ENCODE measurements at regions not wholly inside any gene's neighbourhood (a gene's known extent, or its start where the extent isn't known, plus 50 kb on each side); places are given as distances from the start of the nearest gene placed in this dataset.
A peak's percentile ranks its signal among the peaks of the same experiment; 100 is the strongest.
"Not testable (repeated sequence)": the region's sequence is repeated elsewhere in the genome, so short reads cannot be mapped to it uniquely, and the experiment has no call there.

DNA sequence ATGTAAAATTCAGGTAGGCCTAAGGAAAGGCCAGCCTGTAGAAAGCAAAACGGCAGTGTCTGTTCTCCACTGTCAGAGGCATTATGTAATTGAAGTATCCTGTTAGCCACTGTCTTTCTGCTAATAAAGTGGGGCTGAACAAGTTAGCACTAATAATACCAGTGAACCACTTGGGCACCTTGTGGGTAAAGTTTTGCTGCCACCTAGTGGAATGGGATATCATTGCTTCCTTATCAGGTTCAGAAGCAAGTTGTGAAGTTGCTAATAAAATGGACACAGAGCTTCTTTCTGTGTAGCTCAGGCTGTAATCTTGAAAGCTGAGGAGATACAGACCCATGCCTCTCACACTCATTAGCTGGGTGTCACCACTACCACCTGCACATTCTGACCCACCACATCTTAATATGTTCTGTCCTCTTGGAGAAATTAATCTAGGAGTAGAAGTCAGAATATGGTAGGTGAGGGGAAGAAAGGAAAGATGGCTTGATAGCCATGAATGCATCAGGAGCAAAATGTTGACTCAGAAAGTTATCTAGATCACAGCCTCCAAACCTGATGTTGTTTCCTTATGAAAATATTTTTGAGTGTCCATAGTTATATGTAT is 175.1 kb downstream of the SEPTIN7 start:
- peak; percentile 41 for DNase-seq

DNA sequence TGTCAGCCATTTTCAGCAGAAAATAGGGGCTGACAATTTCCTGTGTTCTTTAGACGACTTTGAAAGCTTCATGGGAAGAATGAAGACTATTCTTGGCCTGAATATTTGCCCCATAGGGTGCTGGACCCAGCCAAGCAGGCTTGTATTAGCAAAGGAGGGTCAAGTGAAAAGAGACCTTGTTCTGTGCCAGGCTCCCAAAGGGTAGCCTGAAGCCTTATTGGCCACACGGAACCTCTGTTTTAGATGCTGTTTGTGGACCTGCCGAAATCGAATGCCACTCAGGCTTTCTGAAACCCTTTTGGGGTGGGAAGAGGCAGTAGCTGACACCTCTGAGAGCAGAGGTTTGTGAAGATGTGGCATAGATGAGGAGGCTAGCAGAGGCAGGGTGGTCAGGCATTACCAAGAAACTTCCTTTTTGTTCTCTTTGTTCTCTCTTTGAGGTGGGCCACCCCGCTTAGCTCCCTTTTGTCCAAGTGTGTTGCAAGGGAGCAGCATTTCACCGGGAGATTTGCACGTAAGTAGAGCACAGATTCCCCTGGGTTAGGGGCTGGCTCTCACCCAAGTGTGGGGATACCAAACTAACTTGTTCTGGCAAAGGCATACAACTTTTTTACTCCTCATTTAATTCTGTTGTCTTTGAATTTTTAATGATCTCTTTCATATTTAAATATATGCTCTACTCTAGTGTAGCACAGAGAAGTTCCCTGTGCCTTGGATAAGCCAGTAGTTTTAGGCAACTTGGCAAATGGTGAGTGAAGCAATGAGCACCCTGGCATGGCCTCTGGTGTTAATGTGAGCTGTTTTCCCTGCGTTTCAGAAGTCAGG is 174.0 kb upstream of the EEPD1 start:
- DNase-seq: not testable (repeated sequence)

DNA sequence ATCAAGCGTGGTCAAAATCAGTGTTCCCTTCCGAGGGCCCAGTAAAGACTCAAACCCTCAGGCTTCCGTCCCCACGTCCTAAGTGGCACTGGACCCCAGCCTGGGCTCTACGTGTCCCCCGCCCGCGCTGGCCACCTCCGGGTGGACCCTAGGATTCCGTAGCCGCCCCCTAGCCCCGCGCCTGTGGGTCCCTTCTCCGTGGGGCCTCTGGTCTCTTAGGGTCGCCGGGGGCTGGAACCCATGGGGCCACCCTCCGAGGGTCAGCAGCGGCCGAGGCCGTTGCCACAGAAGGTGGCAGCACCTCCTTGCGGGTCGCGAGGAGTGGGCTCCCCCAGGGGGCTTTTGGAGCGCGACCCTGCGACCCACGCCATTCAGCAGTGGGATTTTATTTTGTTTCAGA is 170.5 kb upstream of the EEPD1 start:
- DNase-seq: no peak

DNA sequence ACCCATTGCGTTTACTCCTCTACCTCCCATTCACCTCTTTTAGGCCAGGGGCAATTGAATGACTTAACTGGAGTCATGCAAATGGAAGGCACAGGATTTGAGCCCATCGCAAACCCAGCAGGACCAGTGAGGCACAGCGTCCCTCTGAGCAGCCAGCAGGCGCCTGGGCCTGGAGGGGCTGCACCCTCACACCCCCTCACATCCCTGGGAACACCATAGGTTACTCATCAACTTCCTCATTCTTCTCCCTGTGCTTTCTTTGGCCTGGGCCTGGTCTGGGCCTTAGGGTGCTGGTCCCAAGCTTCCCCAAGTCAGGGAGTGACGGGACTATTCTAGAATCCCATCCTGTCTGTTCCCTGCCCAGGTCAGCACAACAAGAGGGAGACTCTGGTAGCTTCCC is 169.4 kb upstream of the EEPD1 start:
- DNase-seq: no peak

DNA sequence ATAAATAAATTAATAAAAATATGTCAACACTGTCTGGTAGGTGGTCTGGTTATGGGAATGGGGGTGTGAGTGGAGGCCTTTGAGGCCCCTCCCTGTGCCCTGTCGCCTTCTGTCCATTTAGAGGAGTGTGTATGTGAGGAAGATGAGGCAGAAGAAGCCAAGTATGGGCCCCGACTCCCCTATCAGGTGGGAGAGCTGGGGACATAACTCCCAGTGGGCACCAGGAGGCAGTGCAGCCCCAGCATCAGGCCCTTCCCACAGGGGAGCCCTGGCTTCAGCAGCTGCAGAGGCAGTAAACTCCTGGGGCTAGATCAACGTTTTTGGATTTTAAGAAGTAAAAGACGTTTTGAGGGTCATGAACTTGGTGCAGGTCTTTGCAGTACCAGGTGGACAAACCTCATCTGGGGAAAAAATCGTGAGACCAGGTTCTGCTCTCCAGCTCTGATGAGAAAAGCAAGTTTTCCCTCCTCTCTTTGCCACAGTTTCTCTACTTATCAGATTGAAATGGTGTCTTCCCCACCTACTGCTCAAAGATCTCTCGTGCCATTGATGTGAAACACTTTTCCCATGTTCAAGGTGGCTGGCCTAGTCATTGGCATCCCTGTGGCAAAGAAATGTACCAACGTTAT is 167.8 kb upstream of the EEPD1 start:
- peak; percentile 70 for DNase-seq

DNA sequence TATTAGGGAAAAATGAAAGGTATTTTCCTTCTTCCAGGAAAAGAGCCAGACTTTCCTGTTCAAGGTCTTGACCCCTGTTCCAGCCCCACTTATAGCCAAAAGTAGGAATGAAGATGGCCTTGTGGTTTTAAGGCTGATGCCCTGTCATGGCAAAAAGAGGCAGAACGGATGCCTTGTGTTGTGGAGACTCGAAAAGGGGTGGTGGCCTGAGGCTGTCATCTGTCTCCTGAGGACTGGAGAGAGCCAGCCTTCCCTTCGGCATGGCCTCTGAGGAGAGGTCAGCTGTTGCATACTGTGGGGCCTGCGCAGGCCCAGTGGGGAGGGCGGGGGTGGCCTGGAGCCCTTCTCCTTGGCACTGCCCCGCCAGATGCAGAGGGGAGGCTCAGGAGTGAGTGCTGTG is 166.0 kb upstream of the EEPD1 start:
- no peak for DNase-seq

DNA sequence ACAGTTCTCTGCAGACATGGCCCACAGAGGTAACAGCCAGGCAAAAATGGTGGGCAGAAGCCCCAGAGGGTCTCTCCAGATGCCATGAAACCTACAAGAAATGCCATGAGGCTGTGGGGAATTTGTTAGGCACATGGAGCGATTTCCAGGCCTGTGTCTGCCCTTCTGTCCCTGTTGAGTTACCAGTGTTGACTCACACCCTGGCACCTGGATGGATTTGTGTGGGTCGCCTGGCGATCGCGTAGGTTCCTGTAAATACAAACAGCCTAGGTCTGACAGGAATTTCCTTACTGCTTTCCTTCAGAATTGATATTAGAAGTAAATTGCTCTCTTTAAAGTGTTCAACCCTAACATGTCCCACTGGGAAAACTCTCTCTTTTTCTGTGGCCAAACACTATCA is 164.9 kb upstream of the EEPD1 start:
- no peak for DNase-seq

DNA sequence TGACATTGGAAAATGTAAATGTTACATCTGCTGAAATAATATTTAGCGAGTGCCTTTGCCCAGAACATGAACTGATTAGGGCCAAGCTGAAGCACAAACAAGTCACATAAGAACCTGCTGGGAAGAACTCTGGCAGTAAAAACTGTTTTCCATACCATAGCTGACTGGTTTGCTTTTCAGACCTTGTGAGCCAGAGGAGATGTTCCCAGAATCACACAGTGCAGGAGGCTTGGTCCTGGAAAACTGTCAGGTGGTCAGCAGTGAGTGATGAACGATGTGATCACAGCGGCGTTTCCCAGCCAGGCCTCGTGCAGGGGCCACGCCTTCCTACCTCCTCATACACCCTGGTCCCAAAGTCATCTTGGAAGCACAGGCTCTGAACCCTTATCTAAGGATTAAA is 164.2 kb upstream of the EEPD1 start:
- DNase-seq: no peak

DNA sequence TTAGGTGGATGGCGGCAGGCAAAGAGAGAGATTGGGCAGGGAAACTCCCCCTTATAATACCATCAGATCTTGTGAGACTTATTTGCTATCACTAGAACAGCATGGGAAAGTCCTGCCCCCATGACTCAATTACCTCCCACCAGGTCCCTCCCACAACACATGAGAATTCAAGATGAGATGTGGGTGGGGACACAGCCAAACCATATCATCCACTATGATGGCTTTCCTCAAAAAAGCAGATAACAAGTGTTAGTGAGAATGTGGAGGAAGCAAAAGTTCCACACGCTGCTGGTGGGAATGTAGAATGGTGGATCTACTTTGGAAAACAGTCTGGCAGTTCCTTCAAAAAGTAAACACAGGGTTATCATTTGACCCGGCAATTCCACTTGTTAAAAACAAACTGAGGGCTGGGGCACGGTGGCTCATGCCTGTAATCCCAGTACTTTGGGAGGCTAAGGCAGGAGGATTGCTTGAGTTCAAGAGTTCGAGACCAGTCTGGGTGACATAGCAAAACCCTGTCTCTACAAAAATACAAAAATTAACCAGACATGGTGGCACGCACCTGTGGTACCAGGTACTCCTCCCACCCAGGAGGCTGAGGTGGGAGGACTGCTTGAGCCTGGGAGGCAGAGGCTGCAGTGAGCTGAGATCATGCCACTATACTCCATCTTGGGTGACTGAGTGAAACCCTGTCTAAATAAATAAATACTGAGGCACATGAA is 161.4 kb upstream of the EEPD1 start:
- DNase-seq: no peak

DNA sequence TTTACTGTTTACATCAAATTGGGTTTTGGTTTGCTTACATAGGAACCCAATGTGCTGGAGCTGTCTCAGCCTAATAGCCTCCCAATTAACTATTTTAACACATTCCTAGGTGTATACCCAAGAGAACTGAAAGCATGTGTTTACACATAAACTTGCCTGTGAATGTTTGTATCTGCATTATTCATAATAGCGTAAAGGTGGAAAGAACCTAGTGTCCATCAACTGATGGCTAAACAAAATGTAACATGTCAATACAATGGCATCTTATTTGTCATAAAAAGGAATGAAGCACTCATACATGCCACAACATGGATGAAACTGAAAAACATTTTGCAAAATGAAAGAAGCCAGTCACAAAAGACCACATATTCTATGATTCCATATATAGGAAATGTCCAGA is 160.6 kb upstream of the EEPD1 start:
- DNase-seq: no peak

DNA sequence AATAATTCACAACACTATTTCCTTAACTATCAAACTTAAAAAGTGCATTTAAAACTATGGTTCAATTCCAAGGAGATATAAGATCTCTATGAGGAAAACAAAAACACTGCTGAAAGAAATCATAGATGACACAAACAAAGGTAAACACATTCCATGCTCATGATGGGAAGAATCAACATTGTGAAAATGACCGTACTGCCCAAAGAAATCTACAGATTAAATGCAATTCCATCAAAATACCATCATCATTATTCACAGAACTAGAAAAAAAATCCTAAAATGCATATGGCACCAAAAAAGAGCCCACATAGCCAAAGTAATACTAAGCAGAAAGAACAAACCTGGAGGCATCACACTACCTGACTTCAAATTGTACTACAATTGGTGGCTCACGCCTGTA is 159.9 kb upstream of the EEPD1 start:
- no peak for DNase-seq

DNA sequence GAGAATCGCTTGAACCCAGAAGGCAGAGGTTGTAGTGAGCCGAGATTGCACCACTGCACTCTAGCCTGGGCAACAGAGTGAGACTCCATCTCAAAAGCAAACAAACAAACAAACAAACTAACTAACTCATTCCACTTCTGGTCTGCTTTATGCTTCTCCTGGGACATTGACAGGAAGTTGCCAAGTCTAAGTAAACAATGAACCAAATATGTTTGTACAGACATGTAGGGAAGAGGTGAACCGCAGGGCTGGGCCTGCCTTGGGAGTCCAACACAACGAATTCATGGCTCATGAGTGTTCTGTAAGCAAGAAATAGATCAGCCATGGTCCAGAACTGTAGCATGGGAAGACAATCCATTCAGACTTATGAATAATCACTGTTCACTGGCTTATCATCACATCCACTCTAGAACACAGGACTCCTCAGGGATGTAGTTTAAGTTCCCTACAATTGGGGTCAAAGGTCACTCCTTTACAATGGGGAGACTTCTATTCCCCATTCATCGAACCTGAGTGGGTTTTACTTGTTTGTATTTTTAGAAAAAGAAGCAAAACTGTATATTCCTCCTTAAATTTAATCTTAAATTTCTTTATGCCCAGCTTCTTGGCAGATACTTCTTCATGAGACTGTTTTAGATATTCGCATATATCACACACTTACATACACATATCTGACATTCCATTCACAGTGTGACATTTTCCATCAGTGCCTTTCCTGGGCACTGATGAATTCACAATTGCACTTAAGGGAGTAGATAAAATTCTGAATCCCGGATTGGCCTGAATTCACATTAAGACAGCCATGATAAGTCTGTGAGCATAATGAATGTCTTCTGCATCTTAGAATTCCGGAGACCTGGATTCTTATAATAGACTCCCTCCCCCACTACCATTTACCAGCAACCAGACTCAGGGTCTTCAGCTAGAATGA is 159.1 kb upstream of the EEPD1 start:
- DNase-seq: no peak

DNA sequence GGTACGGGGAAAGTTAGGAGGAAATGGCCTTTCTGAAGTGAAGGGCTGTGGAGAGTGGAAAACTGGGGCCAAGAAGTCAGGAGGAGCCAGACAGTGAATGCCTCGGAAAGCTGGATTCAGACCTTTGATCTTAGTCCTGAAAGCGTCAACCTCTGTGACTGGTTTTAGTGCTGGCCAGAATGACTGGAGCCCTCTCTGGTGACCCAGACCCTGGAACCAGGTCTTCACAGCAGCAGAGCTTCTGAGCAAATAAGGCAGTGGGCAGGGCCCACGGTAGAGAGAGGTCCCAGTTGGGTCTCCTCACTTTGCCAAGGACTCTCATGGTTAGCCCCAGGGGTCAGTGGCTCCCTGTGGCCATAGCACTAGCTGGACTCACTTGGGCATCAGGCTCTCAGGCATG is 157.7 kb upstream of the EEPD1 start:
- no peak for DNase-seq

DNA sequence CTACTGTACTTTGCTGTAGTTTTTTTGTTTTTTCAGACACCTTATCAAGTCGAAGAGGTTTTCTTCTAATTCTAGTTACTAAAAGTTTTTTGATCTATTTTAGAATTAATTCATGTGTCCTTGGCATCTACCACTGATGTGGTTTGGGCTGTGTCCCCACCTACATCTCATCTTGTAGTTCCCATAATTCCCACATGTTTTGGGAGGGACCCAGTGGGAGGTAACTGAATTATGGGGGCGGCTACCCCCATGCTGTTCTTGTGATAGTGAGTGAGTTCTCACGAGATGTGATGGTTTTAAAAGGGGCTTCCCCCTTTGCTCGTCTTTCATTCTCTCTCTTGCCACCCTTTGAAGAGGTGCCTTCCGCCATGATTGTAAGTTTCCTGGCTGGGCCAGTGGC is 154.6 kb upstream of the EEPD1 start:
- no peak for DNase-seq

DNA sequence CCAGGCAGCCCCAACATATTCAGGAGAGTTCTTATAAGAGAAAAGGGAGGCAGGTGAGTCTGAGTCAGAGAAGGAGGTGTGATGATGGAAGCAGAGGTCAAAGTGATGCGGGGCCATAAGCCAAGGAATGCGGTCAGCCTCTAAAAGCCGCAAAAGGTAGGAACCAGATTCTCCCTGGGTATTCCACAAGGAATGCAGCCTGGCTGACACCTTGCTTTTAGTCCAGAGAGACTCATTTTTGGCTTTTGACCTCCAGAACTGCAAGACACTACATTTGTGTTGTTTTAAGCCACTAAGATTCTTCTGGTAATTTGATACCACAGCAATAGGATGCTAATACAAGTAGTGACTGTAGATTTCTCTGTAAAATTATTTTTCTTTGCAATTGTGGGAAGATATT is 151.5 kb upstream of the EEPD1 start:
- DNase-seq: no peak

DNA sequence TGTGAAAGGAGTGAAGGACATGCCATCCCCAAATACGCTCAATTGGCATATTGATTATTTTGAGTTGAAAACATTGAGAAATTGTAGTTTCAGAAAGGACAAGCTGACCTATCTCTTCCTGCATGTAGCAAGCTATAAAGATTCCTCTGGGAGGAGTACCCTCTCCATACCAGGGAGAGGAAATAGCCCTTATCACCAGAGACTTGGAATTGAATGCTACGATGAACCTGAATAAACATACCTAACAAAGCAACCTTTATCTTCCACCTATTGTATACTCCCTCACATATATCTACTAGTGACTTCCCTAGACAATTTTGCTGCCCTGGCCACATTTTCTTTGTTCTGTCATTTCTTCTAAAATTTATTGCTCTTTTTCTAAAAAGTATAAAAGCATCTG is 150.2 kb upstream of the EEPD1 start:
- no peak for DNase-seq

DNA sequence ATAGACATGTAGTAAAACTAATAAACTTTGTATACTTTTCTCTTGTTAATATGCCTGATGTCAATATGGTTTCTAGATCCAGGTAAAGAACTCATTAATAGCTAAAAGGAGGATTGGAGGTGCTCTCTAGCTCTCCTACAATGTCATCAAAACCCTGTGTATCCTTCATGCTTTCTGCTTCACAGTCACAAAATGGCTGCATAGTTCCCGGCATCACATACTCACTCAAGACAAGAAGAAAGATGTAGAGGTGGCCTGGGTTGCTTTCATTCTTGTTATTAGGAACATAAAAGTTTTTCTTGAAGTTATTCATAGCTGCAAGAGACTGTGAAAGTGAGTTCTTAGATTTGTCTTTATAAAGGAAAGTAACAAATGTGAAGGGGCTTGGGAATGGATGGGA is 149.7 kb upstream of the EEPD1 start:
- DNase-seq: no peak

DNA sequence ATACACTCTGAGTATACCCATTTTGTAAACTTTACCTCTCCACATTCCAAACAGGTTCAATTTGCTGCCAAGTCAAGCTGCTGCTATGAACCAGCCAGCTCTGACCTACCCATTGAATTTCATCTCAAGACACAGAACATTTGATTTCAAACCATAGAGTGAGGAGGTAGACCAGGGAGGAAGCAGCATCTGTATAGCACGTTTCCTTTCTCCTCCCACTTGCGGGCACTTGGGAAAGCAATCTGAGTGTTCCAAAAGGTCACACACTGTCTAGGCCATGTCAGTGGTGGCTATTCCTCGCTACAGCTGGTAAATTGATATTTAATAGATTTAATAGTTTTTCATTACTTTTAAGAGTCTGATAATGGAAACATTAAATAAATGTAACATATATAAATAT is 147.8 kb upstream of the EEPD1 start:
- no peak for DNase-seq

DNA sequence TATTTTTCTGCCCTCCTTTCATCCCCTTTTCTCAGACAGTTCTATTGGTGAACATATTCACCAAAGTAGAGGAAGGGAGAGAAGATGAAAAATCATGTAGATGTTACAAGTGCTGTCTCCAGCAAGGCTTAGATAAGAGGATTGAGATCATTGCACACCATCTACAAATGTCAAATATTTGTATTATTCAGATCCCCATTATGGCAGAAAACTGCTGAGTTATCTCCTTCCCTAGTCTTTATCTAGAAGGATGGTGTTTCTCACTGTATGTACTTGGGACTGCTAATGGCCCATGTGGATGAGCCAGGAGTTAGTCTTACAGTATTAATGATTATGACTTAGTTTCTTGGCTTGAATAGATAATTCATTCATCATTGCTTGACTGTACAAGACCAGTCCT is 147.2 kb upstream of the EEPD1 start:
- no peak for DNase-seq

DNA sequence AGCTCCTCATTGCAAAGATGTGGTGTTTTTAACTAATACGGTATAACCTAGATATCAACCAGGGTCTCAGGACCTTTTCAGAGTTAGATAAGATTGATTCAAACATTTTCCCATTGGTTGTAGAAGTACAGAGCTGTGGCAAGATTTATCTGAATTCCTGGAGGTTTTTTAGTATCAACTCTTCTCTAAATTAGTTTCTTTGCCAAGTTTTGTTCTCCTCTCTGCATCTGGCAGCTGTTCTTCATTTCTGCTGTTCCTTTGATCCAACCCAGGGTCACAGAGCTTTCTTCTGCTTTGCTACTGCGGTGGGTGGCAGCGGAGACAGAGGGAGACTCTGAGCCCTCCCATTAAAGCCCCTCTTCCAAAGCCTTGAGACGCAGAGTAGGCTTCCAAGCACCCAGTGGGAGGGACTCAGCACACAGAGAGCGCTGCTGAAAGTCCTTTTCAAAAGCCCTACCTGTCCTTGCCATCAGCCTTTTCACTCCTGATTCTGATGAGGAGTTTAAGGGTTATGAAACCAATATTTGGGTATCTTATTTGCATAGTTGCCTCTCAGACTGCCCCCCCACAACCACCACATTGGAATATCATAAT is 146.3 kb upstream of the EEPD1 start:
- DNase-seq: no peak

DNA sequence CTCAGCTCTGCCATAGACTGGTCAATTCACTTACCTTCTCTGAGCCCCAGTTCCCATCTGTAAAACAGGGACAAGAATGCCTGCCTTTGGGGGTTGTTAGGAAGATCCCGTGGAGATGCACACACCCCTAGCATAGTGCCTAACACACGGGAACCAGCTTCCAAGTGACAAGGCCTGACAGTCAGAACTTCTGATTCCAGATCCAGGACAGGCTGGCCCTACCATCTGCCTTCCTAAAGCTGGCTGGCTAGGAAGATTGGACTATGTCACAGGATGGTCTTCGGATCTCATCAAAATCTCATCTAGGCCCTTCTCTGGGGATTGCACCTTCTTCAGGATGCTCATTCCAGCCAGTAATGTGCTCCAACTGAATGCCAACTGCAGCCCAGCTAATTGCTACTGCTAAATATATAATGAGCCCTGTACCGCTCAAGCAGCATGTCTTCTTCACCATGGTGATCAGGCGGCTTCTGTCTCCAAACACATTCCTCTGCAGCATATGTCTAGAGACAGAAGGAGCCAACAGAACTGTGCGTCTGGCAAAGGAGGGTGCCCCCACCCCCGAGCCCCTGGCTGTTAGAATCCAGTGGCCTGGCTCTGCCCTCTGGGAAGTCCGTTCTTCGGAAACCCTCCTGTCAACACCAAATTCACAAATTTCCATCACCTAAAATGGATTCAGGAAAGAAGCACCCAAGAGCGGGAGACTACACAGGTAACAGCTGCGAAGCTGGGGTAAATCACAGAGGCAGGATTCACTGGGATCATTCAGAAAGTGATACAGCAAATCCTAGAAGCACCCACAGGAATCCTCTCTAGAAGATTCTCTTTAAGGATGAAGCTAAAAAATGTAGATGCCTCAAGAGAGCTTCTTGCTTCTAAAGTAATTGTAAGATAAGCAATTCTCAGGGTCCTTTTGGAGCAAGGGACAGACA is 142.1 kb upstream of the EEPD1 start:
- DNase-seq: no peak
